B cell (primary cell): ENCODE measurements at regions not wholly inside any gene's neighbourhood (a gene's known extent, or its start where the extent isn't known, plus 50 kb on each side); places are given as distances from the start of the nearest gene placed in this dataset.

ENCODE experiments used
- ATAC-seq: fragments of 200-7000 bp; cut with Tn5 transposase; one replicate; pipeline ENCODE4 v1.10.0; 2021; ENCODE audit warnings: low read depth, mild to moderate bottlenecking, moderate number of reproducible peaks, moderate library complexity
- CTCF ChIA-PET: fragments of 350-600 bp; sonication (Branson Sonifier 250); formaldehyde crosslinking; loops from one replicate; lab custom pipeline; 2021; ENCODE audit warnings: antibody characterized with exemption, inconsistent platforms; lab: Charles Lee
- POLR2A ChIA-PET: fragments of 350-600 bp; sonication (Branson Sonifier 250); formaldehyde crosslinking; loops from one replicate; lab custom pipeline; 2021; ENCODE audit warnings: antibody characterized with exemption; lab: Charles Lee
- DNase-seq: peaks from one replicate; pipeline ENCODE4 v3.0.0; 2013
- H2AFZ ChIP-seq: 2 replicates; pipeline ENCODE4 v1.6.1; 2012; ENCODE audit warnings: mild to moderate bottlenecking, low read depth, low read length; ENCODE audit not compliant: insufficient read depth, poor library complexity, severe bottlenecking
- H3K27ac ChIP-seq, 2 donors: 1 replicate in 1 of 2; 2 replicates in 1 of 2; pipeline ENCODE4 v1.5.1; 2012 to 2013; ENCODE audit warnings: low read length in 2 of 2, mild to moderate bottlenecking in 2 of 2, moderate library complexity in 1 of 2
- H3K27me3 ChIP-seq, 4 experiments: fragments of 200-600 bp in 1 of 4; sonication (generic) in 1 of 4; replicated peaks in 1 of 4; 1 replicate in 2 of 4; 2 replicates in 2 of 4; pipeline versions ENCODE4 v1.6.1 to v1.7.0; 2013 to 2016; ENCODE audit warnings: low read length in 3 of 4, mild to moderate bottlenecking in 2 of 4, mixed read lengths in 1 of 4, moderate library complexity in 1 of 4; ENCODE audit not compliant: insufficient read depth in 4 of 4, control insufficient read depth in 3 of 4; ENCODE audit errors: control extremely low read depth in 1 of 4
- H3K36me3 ChIP-seq, 2 experiments: replicated peaks in 1 of 2; 1 replicate in 1 of 2; 2 replicates in 1 of 2; pipeline versions ENCODE4 v1.6.1 to v1.7.1; 2013; ENCODE audit warnings: low read length in 1 of 2; ENCODE audit not compliant: insufficient read depth in 2 of 2, control insufficient read depth in 1 of 2; ENCODE audit errors: control extremely low read depth in 1 of 2, extremely low read depth in 1 of 2
- H3K4me1 ChIP-seq, 2 donors: fragments of 200-600 bp in 1 of 2; sonication (generic) in 1 of 2; 1 replicate in 1 of 2; 2 replicates in 1 of 2; pipeline versions ENCODE4 v1.5.1 to v1.6.1; 2013 to 2017; ENCODE audit warnings: low read length in 2 of 2; ENCODE audit not compliant: control insufficient read depth in 2 of 2, insufficient read depth in 2 of 2
- H3K4me2 ChIP-seq: replicated peaks from 2 replicates; pipeline ENCODE3; 2012; ENCODE audit warnings: mild to moderate bottlenecking, low read depth, low read length; ENCODE audit not compliant: poor library complexity, severe bottlenecking
- H3K4me3 ChIP-seq, 5 experiments: fragments of 200-600 bp in 1 of 5; sonication (generic) in 1 of 5; 1 replicate in 3 of 5; 2 replicates in 2 of 5; pipeline versions ENCODE4 v1.5.1 to v1.7.0; 2011 to 2016; ENCODE audit warnings: low read length in 4 of 5, mild to moderate bottlenecking in 4 of 5, low read depth in 2 of 5, control low read depth in 1 of 5, moderate library complexity in 1 of 5; ENCODE audit not compliant: insufficient read depth in 1 of 5; ENCODE audit errors: control extremely low read depth in 1 of 5, extremely low read depth in 1 of 5
- H3K79me2 ChIP-seq: fragments of 200-600 bp; sonication (generic); one replicate; pipeline ENCODE4 v1.6.0; 2016; ENCODE audit warnings: low read length; ENCODE audit not compliant: control insufficient read depth, insufficient read depth
- H3K9ac ChIP-seq: fragments of 200-600 bp; sonication (generic); 2 replicates; pipeline ENCODE4 v1.6.1; 2017; ENCODE audit warnings: mild to moderate bottlenecking, low read length, moderate library complexity
- H3K9me3 ChIP-seq, 3 donors: one replicate each; pipeline versions ENCODE4 v1.6.1 to v1.7.1; 2013; ENCODE audit warnings: low read length in 2 of 3; ENCODE audit not compliant: control insufficient read depth in 2 of 3, insufficient read depth in 1 of 3; ENCODE audit errors: control extremely low read depth in 1 of 3
- H4K20me1 ChIP-seq: 2 replicates; pipeline ENCODE4 v1.6.0; 2012; ENCODE audit warnings: mild to moderate bottlenecking, low read length; ENCODE audit not compliant: insufficient read depth, control insufficient read depth, poor library complexity, severe bottlenecking
- H3K27ac Mint-ChIP-seq: one replicate; pipeline ENCODE4 v1.8.0; 2021; ENCODE audit warnings: mixed read lengths
- H3K27me3 Mint-ChIP-seq: one replicate; pipeline ENCODE4 v1.8.0; 2021; ENCODE audit warnings: mixed read lengths
- H3K4me1 Mint-ChIP-seq: one replicate; pipeline ENCODE4 v1.8.0; 2021; ENCODE audit warnings: mixed read lengths
- H3K4me3 Mint-ChIP-seq: one replicate; pipeline ENCODE4 v1.8.0; 2021; ENCODE audit warnings: mixed read lengths
- H3K9me3 Mint-ChIP-seq: one replicate; pipeline ENCODE4 v1.8.0; 2022; ENCODE audit warnings: mixed read lengths; ENCODE audit not compliant: insufficient read depth
- CTCF ChIP-seq: fragments of 200-600 bp; IDR thresholded peaks from one replicate; pipeline ENCODE4 v1.8.0; 2022; ENCODE audit warnings: antibody characterized with exemption, mild to moderate bottlenecking
- EZH2 ChIP-seq: IDR thresholded peaks from 2 replicates; pipeline ENCODE4 v1.6.1; 2012; ENCODE audit warnings: borderline replicate concordance, low read depth, mild to moderate bottlenecking, moderate library complexity, low read length; ENCODE audit not compliant: insufficient read depth, poor library complexity, severe bottlenecking
- WGBS: methylation state at CpG from one replicate; pipeline ENCODE4 v1.1.5; 2013; ENCODE audit warnings: missing lambda C conversion rate; ENCODE audit not compliant: insufficient coverage; 5-methylcytosine and 5-hydroxymethylcytosine counted together
- intact Hi-C: fragments of 100-400 bp; cut with micrococcal nuclease; formaldehyde crosslinking; loops from one replicate; pipeline ENCODE4 v1.10.0; 2022

- Mint-ChIP-seq H3K4me3 (no peak overlapping the region), H3K27me3 (no peaks in the 10 kb centered on the region), H3K9me3 (peaks cover 8% of the 10 kb centered on the region), H3K4me1 (no peaks in the 10 kb centered on the region), H3K27ac (no peak overlapping the region)
- TF ChIP-seq CTCF (no peak), EZH2 (no peak)
- Histone ChIP-seq H3K27ac (no peak overlapping the region), H3K9me3 (no peaks in the 10 kb centered on the region), H3K36me3 (no peaks in the 10 kb centered on the region), H3K4me1 (no peaks in the 10 kb centered on the region), H3K9ac (no peak overlapping the region), H3K79me2 (no peaks in the 10 kb centered on the region), H3K4me2 (no peak overlapping the region), H4K20me1 (no peaks in the 10 kb centered on the region), H2AFZ (no peak overlapping the region), H3K4me3 (no peak overlapping the region), H3K27me3 (no peaks in the 10 kb centered on the region)
- ChIA-PET CTCF (no interaction called here), POLR2A (no interaction called here)
- WGBS = no CpG with 5 or more reads among the region's 4 CpGs
- intact Hi-C loops = no loop called here
- no peak for ATAC-seq
- no peak for DNase-seq
Observed at GRCh38 chr9:25913806-25914205, 235.6 kb upstream of the TUSC1 start.

- ChIA-PET CTCF (no interaction called here), POLR2A (no interaction called here)
- Mint-ChIP-seq H3K27me3 (no peaks in the 10 kb centered on the region), H3K27ac (no peak overlapping the region), H3K4me1 (no peaks in the 10 kb centered on the region), H3K4me3 (no peak overlapping the region), H3K9me3 (peaks cover 4% of the 10 kb centered on the region)
- H3K4me3 ChIP-seq = no peak overlapping the region
- H3K4me1 ChIP-seq = no peaks in the 10 kb centered on the region
- H3K27me3 ChIP-seq = no peaks in the 10 kb centered on the region
- H3K4me2 ChIP-seq = no peak overlapping the region
- DNase-seq (no peak), ATAC-seq (no peak)
- H3K79me2 ChIP-seq = no peaks in the 10 kb centered on the region
- WGBS = no CpG with 5 or more reads among the region's 1 CpG
- no peaks in the 10 kb centered on the region for H4K20me1 ChIP-seq
- H3K9ac ChIP-seq = no peak overlapping the region
- H3K27ac ChIP-seq = no peak overlapping the region
- H3K36me3 ChIP-seq = no peaks in the 10 kb centered on the region
- intact Hi-C loops = no loop called here
- no peak for TF ChIP-seq EZH2
- TF ChIP-seq CTCF = no peak
- peaks cover 0 to 4% (median 0%) of the 10 kb centered on the region in 3 donors for H3K9me3 ChIP-seq
- no peak overlapping the region for H2AFZ ChIP-seq
Observed at GRCh38 chr9:25904701-25905100, 226.5 kb upstream of the TUSC1 start.
